ENCODE measurements at regions not wholly inside any gene's neighbourhood (a gene's known extent, or its start where the extent isn't known, plus 50 kb on each side); places are given as distances from the start of the nearest gene placed in this dataset.

GRCh38 chr9:107733523-107733894 lies 243.9 kb upstream of the KLF4 start:
- TF ChIP-seq CTCF (IDR thresholded peaks at IDR 0.05): no peak
- TF ChIP-seq POLR2A (IDR thresholded peaks at IDR 0.05): no peak

All from transverse colon (tissue), 3 donors.